ENCODE measurements at regions not wholly inside any gene's neighbourhood (a gene's known extent, or its start where the extent isn't known, plus 50 kb on each side); places are given as distances from the start of the nearest gene placed in this dataset.

GRCh38 chr11:45428541-45429230 lies 142.5 kb upstream of the SYT13 start:
- TF ChIP-seq TAF1 (IDR thresholded peaks at IDR 0.05; ENCODE audit: low read depth): no peak
- no peak for TF ChIP-seq TCF12 (IDR thresholded peaks at IDR 0.05; ENCODE audit: low read depth)
- no peak for TF ChIP-seq RAD21 (IDR thresholded peaks at IDR 0.05; ENCODE audit: low read depth)
- no peak for TF ChIP-seq ZBTB7A (IDR thresholded peaks at IDR 0.05; ENCODE audit: low read depth)
- no peak for TF ChIP-seq TEAD4 (IDR thresholded peaks at IDR 0.05)
- TF ChIP-seq EGR1 (IDR thresholded peaks at IDR 0.05): no peak
- no peak for TF ChIP-seq YY1 (IDR thresholded peaks at IDR 0.05; ENCODE audit: low read depth)
- TF ChIP-seq CEBPB (IDR thresholded peaks at IDR 0.05): no peak
- TF ChIP-seq EP300 (IDR thresholded peaks at IDR 0.05; ENCODE audit: borderline replicate concordance): no peak
- TF ChIP-seq CREB1 (IDR thresholded peaks at IDR 0.05; ENCODE audit: low read depth): no peak
- no peak for TF ChIP-seq REST (IDR thresholded peaks at IDR 0.05; ENCODE audit: low read depth)
- no peak for TF ChIP-seq USF1 (IDR thresholded peaks at IDR 0.05)
- TF ChIP-seq NFIC (IDR thresholded peaks at IDR 0.05): no peak
- no peak for TF ChIP-seq MAX (IDR thresholded peaks at IDR 0.05)

- TF ChIP-seq TCF12 (IDR thresholded peaks at IDR 0.05; ENCODE audit: low read depth): no peak
- no peak for TF ChIP-seq EGR1 (IDR thresholded peaks at IDR 0.05)
Observed at GRCh38 chr11:45428116-45428515, 142.0 kb upstream of the SYT13 start.

- no peak for TF ChIP-seq TEAD4 (IDR thresholded peaks at IDR 0.05)
- TF ChIP-seq CREB1 (IDR thresholded peaks at IDR 0.05; ENCODE audit: low read depth): no peak
- no peak for TF ChIP-seq YY1 (IDR thresholded peaks at IDR 0.05; ENCODE audit: low read depth)
- TF ChIP-seq NFIC (IDR thresholded peaks at IDR 0.05): no peak
- no peak for TF ChIP-seq ZBTB7A (IDR thresholded peaks at IDR 0.05; ENCODE audit: low read depth)
- TF ChIP-seq FOXM1 (IDR thresholded peaks at IDR 0.05; ENCODE audit: borderline replicate concordance, low read depth): no peak
- TF ChIP-seq RAD21 (IDR thresholded peaks at IDR 0.05; ENCODE audit: low read depth): no peak
- TF ChIP-seq TCF12 (IDR thresholded peaks at IDR 0.05; ENCODE audit: low read depth): no peak
- no peak for TF ChIP-seq USF1 (IDR thresholded peaks at IDR 0.05)
- no peak for TF ChIP-seq EGR1 (IDR thresholded peaks at IDR 0.05)
- TF ChIP-seq REST (IDR thresholded peaks at IDR 0.05; ENCODE audit: low read depth): no peak
- TF ChIP-seq CEBPB (IDR thresholded peaks at IDR 0.05): no peak
- TF ChIP-seq MAX (IDR thresholded peaks at IDR 0.05): no peak
- no peak for TF ChIP-seq EP300 (IDR thresholded peaks at IDR 0.05; ENCODE audit: borderline replicate concordance)
- no peak for TF ChIP-seq TAF1 (IDR thresholded peaks at IDR 0.05; ENCODE audit: low read depth)
Observed at GRCh38 chr11:45424411-45425180, 138.5 kb upstream of the SYT13 start.

GRCh38 chr11:45423475-45424120 lies 137.5 kb upstream of the SYT13 start:
- TF ChIP-seq MAX (IDR thresholded peaks at IDR 0.05): no peak

- TF ChIP-seq TEAD4 (IDR thresholded peaks at IDR 0.05) (no peak), MAX (IDR thresholded peaks at IDR 0.05) (no peak)
Observed at GRCh38 chr11:45423036-45423435, 136.9 kb upstream of the SYT13 start.

Data from Ishikawa (cell line).